Activated CD4-positive, alpha-beta T cell treated with anti-CD3 and anti-CD28 coated beads for 36 hours (primary cell): ENCODE measurements at regions not wholly inside any gene's neighbourhood (a gene's known extent, or its start where the extent isn't known, plus 50 kb on each side); places are given as distances from the start of the nearest gene placed in this dataset.

Experiments
- ATAC-seq: fragments of 200-7000 bp; cut with Tn5 transposase; one replicate; pipeline ENCODE4 v1.10.0; 2021; ENCODE audit warnings: mild to moderate bottlenecking, moderate library complexity
- CTCF ChIA-PET: fragments of 350-600 bp; sonication (Branson Sonifier 250); formaldehyde crosslinking; loops from one replicate; lab custom pipeline; 2021; ENCODE audit warnings: antibody characterized with exemption; lab: Charles Lee
- POLR2A ChIA-PET: fragments of 350-600 bp; sonication (Branson Sonifier 250); formaldehyde crosslinking; loops from one replicate; lab custom pipeline; 2021; ENCODE audit warnings: antibody characterized with exemption, inconsistent platforms; lab: Charles Lee
- DNase-seq: peaks from one replicate; pipeline ENCODE4 v3.0.0-alpha.2; 2020
- H3K27ac Mint-ChIP-seq: one replicate; pipeline ENCODE4 v1.8.0; 2021; ENCODE audit warnings: mixed read lengths
- H3K27me3 Mint-ChIP-seq: one replicate; pipeline ENCODE4 v1.8.0; 2021; ENCODE audit warnings: mixed read lengths
- H3K36me3 Mint-ChIP-seq: one replicate; pipeline ENCODE4 v1.8.0; 2021; ENCODE audit warnings: low read depth, mixed read lengths
- H3K4me1 Mint-ChIP-seq: one replicate; pipeline ENCODE4 v1.8.0; 2021; ENCODE audit warnings: mixed read lengths
- H3K4me3 Mint-ChIP-seq: one replicate; pipeline ENCODE4 v1.8.0; 2021; ENCODE audit warnings: mild to moderate bottlenecking, moderate library complexity, mixed read lengths
- H3K9me3 Mint-ChIP-seq: one replicate; pipeline ENCODE4 v1.8.0; 2021; ENCODE audit warnings: low read depth, mixed read lengths
- intact Hi-C, 2 experiments: fragments of 100-400 bp; cut with DNase I in 1 of 2; cut with micrococcal nuclease in 1 of 2; formaldehyde crosslinking; loops; one replicate each; pipeline versions ENCODE4 v1.14.2 to v1.15.1; 2022 to 2024; cut with DNase I, micrococcal nuclease

DNA sequence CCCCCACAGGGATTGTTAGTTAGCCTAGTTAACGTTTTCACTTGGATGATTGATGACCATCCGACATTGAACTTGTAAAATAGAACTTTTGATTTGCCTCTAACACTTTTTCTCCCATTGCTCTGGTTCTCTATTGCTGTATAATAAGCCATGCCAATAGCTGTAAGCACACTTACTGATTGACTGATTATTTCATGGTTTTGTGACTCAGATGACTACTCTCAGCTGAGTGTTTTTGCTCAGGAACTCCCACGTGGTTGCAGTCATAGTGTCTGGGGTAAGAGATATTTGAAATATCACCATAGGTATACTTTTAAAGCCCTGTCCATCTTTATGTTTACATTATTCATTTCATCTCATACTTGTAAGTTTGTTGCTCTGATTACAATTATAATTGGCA, 1285.5 kb downstream of the STIM2 start:
- Mint-ChIP-seq H3K36me3 (no peaks in the 10 kb centered on the region), H3K9me3 (peaks cover 9% of the 10 kb centered on the region), H3K4me1 (no peaks in the 10 kb centered on the region), H3K4me3 (no peak overlapping the region), H3K27me3 (no peaks in the 10 kb centered on the region), H3K27ac (no peak overlapping the region)
- CTCF ChIA-PET = no interaction called here
- POLR2A ChIA-PET = no interaction called here
- DNase-seq (no peak), ATAC-seq (no peak)
- intact Hi-C loops = no loop called here

DNA sequence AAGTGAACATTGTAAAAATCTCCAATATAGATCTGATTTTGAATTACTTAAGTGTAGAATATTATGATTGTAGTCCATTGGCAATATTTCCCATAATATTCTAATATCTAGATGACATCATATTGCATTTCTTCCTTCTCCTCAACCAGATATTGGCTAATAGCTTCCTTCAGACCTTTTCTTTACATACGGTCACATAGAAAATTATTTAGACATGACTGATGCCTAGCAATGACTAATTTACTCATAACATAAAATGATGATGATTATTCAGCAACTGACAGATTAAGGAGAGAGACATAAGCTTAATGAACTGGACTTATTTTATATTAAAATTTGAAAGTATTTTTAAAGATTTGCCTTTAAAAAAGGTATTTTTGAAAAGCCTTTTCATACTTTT, 1287.6 kb downstream of the STIM2 start:
- CTCF ChIA-PET = no interaction called here
- H3K36me3 Mint-ChIP-seq = no peaks in the 10 kb centered on the region
- no peaks in the 10 kb centered on the region for H3K27me3 Mint-ChIP-seq
- H3K9me3 Mint-ChIP-seq = peaks cover 3% of the 10 kb centered on the region
- intact Hi-C loops = no loop called here
- ATAC-seq (no peak), DNase-seq (no peak)
- POLR2A ChIA-PET = no interaction called here
- H3K27ac Mint-ChIP-seq = no peak overlapping the region
- H3K4me3 Mint-ChIP-seq = no peak overlapping the region
- H3K4me1 Mint-ChIP-seq = no peaks in the 10 kb centered on the region

DNA sequence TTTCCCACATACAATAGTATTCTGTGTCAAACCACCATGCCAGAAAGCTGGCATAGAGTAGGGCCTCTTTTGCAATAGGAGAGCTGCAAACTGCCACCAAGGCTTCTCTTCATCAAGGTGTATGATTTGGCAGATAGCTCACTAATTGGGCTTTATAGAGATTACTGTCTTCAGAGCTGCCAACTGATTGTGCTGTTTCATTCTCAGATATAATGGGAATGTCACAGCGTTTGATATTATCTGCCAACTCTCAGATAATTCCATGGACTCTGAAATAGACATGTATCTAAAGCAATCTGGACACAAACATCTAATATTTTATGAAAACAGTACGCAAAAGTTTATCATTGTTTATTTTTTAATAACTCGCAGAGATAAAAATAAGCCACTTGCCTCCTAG, 1289.1 kb downstream of the STIM2 start:
- CTCF ChIA-PET = no interaction called here
- ATAC-seq = no peak
- Mint-ChIP-seq H3K9me3 (peaks cover 3% of the 10 kb centered on the region), H3K36me3 (no peaks in the 10 kb centered on the region), H3K4me3 (no peak overlapping the region), H3K27ac (no peak overlapping the region), H3K4me1 (no peaks in the 10 kb centered on the region), H3K27me3 (no peaks in the 10 kb centered on the region)
- intact Hi-C loops = no loop called here
- no peak for DNase-seq
- POLR2A ChIA-PET = no interaction called here

- no peaks in the 10 kb centered on the region for H3K36me3 Mint-ChIP-seq
These were observed 1290.7 kb downstream of the STIM2 start for GRCh38 chr4:28151314-28151713.

GRCh38 chr4:28167411-28167810, 1306.8 kb downstream of the STIM2 start:
- Mint-ChIP-seq H3K27ac (no peak overlapping the region), H3K36me3 (no peaks in the 10 kb centered on the region), H3K4me1 (no peaks in the 10 kb centered on the region), H3K4me3 (no peak overlapping the region), H3K9me3 (peaks cover 5% of the 10 kb centered on the region), H3K27me3 (no peaks in the 10 kb centered on the region)
- DNase-seq = no peak
- ChIA-PET CTCF (no interaction called here), POLR2A (no interaction called here)
- intact Hi-C loops = no loop called here
- no peak for ATAC-seq

More at GRCh38 chr4:28151314-28151713, 1290.7 kb downstream of the STIM2 start:
- Mint-ChIP-seq H3K27me3 (no peaks in the 10 kb centered on the region), H3K27ac (no peak overlapping the region), H3K9me3 (peaks cover 3% of the 10 kb centered on the region), H3K4me3 (no peak overlapping the region), H3K4me1 (no peaks in the 10 kb centered on the region)
- DNase-seq (no peak), ATAC-seq (no peak)
- CTCF ChIA-PET = no interaction called here
- POLR2A ChIA-PET = no interaction called here
- intact Hi-C loops = no loop called here

DNA sequence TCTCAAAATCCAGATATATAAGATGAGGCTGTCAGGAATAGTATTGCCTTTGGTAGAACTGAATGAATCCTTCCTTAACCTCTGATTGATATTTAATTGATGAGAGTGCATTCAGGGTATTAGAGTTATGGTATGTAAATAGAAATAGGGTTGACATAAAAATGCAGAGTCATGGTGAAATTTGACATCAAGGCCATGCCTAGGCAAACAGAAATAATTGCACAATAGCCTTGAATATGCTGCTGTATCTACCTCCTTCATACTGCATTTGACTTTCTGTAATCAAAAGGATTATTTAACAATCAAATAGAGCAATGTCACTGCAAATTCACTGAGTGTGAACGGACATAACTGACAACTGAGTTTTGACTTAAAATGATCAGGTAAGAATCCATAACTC, 1316.3 kb downstream of the STIM2 start:
- ATAC-seq (no peak), DNase-seq (no peak)
- intact Hi-C loops = no loop called here
- Mint-ChIP-seq H3K9me3 (peaks cover 2% of the 10 kb centered on the region), H3K4me1 (no peaks in the 10 kb centered on the region), H3K27ac (no peak overlapping the region), H3K36me3 (no peaks in the 10 kb centered on the region), H3K27me3 (no peaks in the 10 kb centered on the region), H3K4me3 (no peak overlapping the region)
- POLR2A ChIA-PET = no interaction called here
- CTCF ChIA-PET = no interaction called here

GRCh38 chr4:28177641-28178040, 1317.0 kb downstream of the STIM2 start:
- Mint-ChIP-seq H3K4me1 (no peaks in the 10 kb centered on the region), H3K27ac (no peak overlapping the region), H3K27me3 (no peaks in the 10 kb centered on the region), H3K4me3 (no peak overlapping the region), H3K9me3 (no peaks in the 10 kb centered on the region), H3K36me3 (no peaks in the 10 kb centered on the region)
- intact Hi-C loops = no loop called here
- DNase-seq (no peak), ATAC-seq (no peak)
- CTCF ChIA-PET = no interaction called here
- POLR2A ChIA-PET = no interaction called here

DNA sequence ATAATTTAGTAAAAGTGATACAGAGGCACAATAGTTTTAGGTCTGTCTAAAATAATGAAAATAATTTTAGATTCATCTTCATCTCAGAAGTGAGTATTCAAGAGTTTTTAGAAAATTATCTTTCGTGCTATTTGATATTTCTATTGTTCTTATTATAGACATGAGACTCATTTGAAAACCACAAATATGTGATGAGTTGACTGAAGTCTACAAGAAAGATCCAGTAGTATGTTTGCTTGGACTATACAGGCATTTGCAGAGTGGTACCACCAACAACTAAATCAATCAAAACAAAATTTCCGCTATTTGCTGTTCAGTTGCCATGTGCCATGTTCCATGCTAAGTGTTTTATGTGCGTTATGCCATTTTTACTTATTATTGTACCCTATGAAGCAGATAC, 1318.5 kb downstream of the STIM2 start:
- Mint-ChIP-seq H3K36me3 (no peaks in the 10 kb centered on the region), H3K9me3 (no peaks in the 10 kb centered on the region), H3K4me1 (no peaks in the 10 kb centered on the region), H3K4me3 (no peak overlapping the region), H3K27ac (no peak overlapping the region), H3K27me3 (no peaks in the 10 kb centered on the region)
- CTCF ChIA-PET = no interaction called here
- DNase-seq (no peak), ATAC-seq (no peak)
- intact Hi-C loops = no loop called here
- POLR2A ChIA-PET = no interaction called here

GRCh38 chr4:28209371-28209924, 1348.8 kb downstream of the STIM2 start:
- H3K27me3 Mint-ChIP-seq = no peaks in the 10 kb centered on the region
- H3K4me1 Mint-ChIP-seq = no peaks in the 10 kb centered on the region

GRCh38 chr4:28211676-28212470, 1351.2 kb downstream of the STIM2 start:
- intact Hi-C loops = no loop called here
- ATAC-seq = no peak

More at GRCh38 chr4:28209371-28209924, 1348.8 kb downstream of the STIM2 start:
- intact Hi-C loops = no loop called here
- DNase-seq (no peak), ATAC-seq (no peak)
- ChIA-PET POLR2A (no interaction called here), CTCF (no interaction called here)
- H3K36me3 Mint-ChIP-seq = no peaks in the 10 kb centered on the region
- H3K27ac Mint-ChIP-seq = no peak overlapping the region
- no peak overlapping the region for H3K4me3 Mint-ChIP-seq
- peaks cover 14% of the 10 kb centered on the region for H3K9me3 Mint-ChIP-seq

GRCh38 chr4:28221536-28221935, 1360.9 kb downstream of the STIM2 start:
- POLR2A ChIA-PET = interaction anchor here (0.7 kb wide), 1 partner anchor 764 kb away, joined by 3 read pairs; no protein-coding TSS in a partner anchor
- H3K9me3 Mint-ChIP-seq = peaks cover 5% of the 10 kb centered on the region
- H3K36me3 Mint-ChIP-seq = no peaks in the 10 kb centered on the region

More at GRCh38 chr4:28211676-28212470, 1351.2 kb downstream of the STIM2 start:
- Mint-ChIP-seq H3K9me3 (peaks cover 12% of the 10 kb centered on the region), H3K36me3 (no peaks in the 10 kb centered on the region), H3K27me3 (no peaks in the 10 kb centered on the region), H3K27ac (no peak overlapping the region), H3K4me1 (no peaks in the 10 kb centered on the region), H3K4me3 (no peak overlapping the region)
- no peak for DNase-seq
- ChIA-PET POLR2A (no interaction called here), CTCF (interaction anchor here (0.6 kb wide), 1 partner anchor 448 kb away, joined by 3 read pairs; no protein-coding TSS in a partner anchor)

GRCh38 chr4:28225050-28225449, 1364.4 kb downstream of the STIM2 start:
- ATAC-seq (no peak), DNase-seq (no peak)
- no peaks in the 10 kb centered on the region for H3K4me1 Mint-ChIP-seq
- no peak overlapping the region for H3K27ac Mint-ChIP-seq
- H3K4me3 Mint-ChIP-seq = no peak overlapping the region
- intact Hi-C loops = no loop called here
- no peaks in the 10 kb centered on the region for H3K36me3 Mint-ChIP-seq
- H3K27me3 Mint-ChIP-seq = no peaks in the 10 kb centered on the region
- CTCF ChIA-PET = no interaction called here
- POLR2A ChIA-PET = no interaction called here
- H3K9me3 Mint-ChIP-seq = peaks cover 7% of the 10 kb centered on the region

More at GRCh38 chr4:28221536-28221935, 1360.9 kb downstream of the STIM2 start:
- no peak overlapping the region for H3K4me3 Mint-ChIP-seq
- no peak for ATAC-seq
- no peak overlapping the region for H3K27ac Mint-ChIP-seq
- CTCF ChIA-PET = no interaction called here
- no peaks in the 10 kb centered on the region for H3K4me1 Mint-ChIP-seq
- no peaks in the 10 kb centered on the region for H3K27me3 Mint-ChIP-seq
- no peak for DNase-seq
- intact Hi-C loops = no loop called here
